H1 (cell line): ENCODE measurements at regions not wholly inside any gene's neighbourhood (a gene's known extent, or its start where the extent isn't known, plus 50 kb on each side); places are given as distances from the start of the nearest gene placed in this dataset.

Source experiments
- CTCF ChIA-PET: fragments of 300-600 bp; sonication (Branson Sonifier 250); formaldehyde crosslinking; loops from one replicate; lab custom pipeline; 2021; ENCODE audit not compliant: partially characterized antibody; lab: Charles Lee
- POLR2A ChIA-PET: fragments of 300-600 bp; sonication (Branson Sonifier 250); formaldehyde crosslinking; loops from one replicate; lab custom pipeline; 2021; ENCODE audit warnings: inconsistent platforms; ENCODE audit not compliant: partially characterized antibody; lab: Charles Lee
- DNase-seq, 2 experiments: peaks; one replicate each; pipeline versions ENCODE4 v3.0.0 to v3.0.0-alpha.2; 2010 to 2022; ENCODE audit warnings: low spot score in 2 of 2, low read depth in 1 of 2, mixed read lengths in 1 of 2
- FAIRE-seq: peaks from 2 replicates; lab custom pipeline; 2011; peaks lifted over from hg19 to GRCh38; lab: Jason Lieb, UNC
- H2AFZ ChIP-seq: 2 replicates; pipeline ENCODE4 v1.8.1; 2012; ENCODE audit warnings: low read length, inconsistent platforms
- H2AK5ac ChIP-seq: 2 replicates; pipeline ENCODE4 v1.6.1; 2013; ENCODE audit warnings: low read depth, low read length
- H2BK120ac ChIP-seq: replicated peaks from 2 replicates; pipeline ENCODE3; 2013; ENCODE audit warnings: low read depth, low read length, inconsistent platforms
- H2BK12ac ChIP-seq: 2 replicates; pipeline ENCODE4 v1.6.1; 2013; ENCODE audit warnings: low read depth, low read length
- H2BK15ac ChIP-seq: 2 replicates; pipeline ENCODE4 v1.6.1; 2013; ENCODE audit warnings: low read length
- H2BK20ac ChIP-seq: 2 replicates; pipeline ENCODE4 v1.6.1; 2013; ENCODE audit warnings: low read length
- H2BK5ac ChIP-seq: 2 replicates; pipeline ENCODE4 v1.6.1; 2013; ENCODE audit warnings: low read depth, low read length
- H3K14ac ChIP-seq: 2 replicates; pipeline ENCODE4 v1.6.1; 2013; ENCODE audit warnings: inconsistent platforms; ENCODE audit not compliant: insufficient read length
- H3K18ac ChIP-seq: 2 replicates; pipeline ENCODE4 v1.6.1; 2013; ENCODE audit warnings: low read length; ENCODE audit errors: extremely low read depth
- H3K23ac ChIP-seq: 2 replicates; pipeline ENCODE4 v1.6.1; 2013; ENCODE audit warnings: inconsistent platforms; ENCODE audit not compliant: insufficient read length
- H3K23me2 ChIP-seq: 2 replicates; pipeline ENCODE4 v1.6.1; 2013; ENCODE audit warnings: low read depth, low read length
- H3K27ac ChIP-seq: 2 replicates; pipeline ENCODE4 v1.6.1; 2011; ENCODE audit warnings: low read depth, low read length, inconsistent platforms
- H3K27me3 ChIP-seq, 4 experiments: replicated peaks in 1 of 4; 1 replicate in 1 of 4; 2 replicates in 3 of 4; pipeline versions ENCODE4 v1.6.1 to v1.8.1; 2011 to 2013; ENCODE audit warnings: low read length in 3 of 4, mild to moderate bottlenecking in 3 of 4, inconsistent platforms in 2 of 4, mixed read lengths in 2 of 4, moderate library complexity in 1 of 4; ENCODE audit not compliant: control insufficient read depth in 3 of 4, insufficient read depth in 3 of 4; ENCODE audit errors: extremely low read depth in 1 of 4
- H3K36me3 ChIP-seq, 4 experiments: 2 replicates each; pipeline versions ENCODE4 v1.6.1 to v1.8.1; 2011 to 2013; ENCODE audit warnings: mild to moderate bottlenecking in 4 of 4, low read length in 3 of 4, moderate library complexity in 2 of 4, control low read depth in 1 of 4, inconsistent platforms in 1 of 4; ENCODE audit not compliant: insufficient read depth in 4 of 4, control insufficient read depth in 2 of 4
- H3K4ac ChIP-seq: replicated peaks from 2 replicates; pipeline ENCODE3; 2013; ENCODE audit warnings: low read length, low read depth, mixed read lengths, inconsistent platforms; ENCODE audit not compliant: insufficient read length
- H3K4me1 ChIP-seq, 4 experiments: replicated peaks in 1 of 4; 1 replicate in 1 of 4; 2 replicates in 3 of 4; pipeline versions ENCODE4 v1.6.1 to v1.8.1; 2011 to 2013; ENCODE audit warnings: low read length in 3 of 4, inconsistent platforms in 2 of 4, mixed read lengths in 1 of 4; ENCODE audit not compliant: insufficient read depth in 4 of 4, control insufficient read depth in 3 of 4
- H3K4me2 ChIP-seq, 2 experiments: 2 replicates each; pipeline versions ENCODE4 v1.6.1 to v1.8.1; 2011 to 2013; ENCODE audit warnings: low read depth in 2 of 2, low read length in 2 of 2, control low read depth in 1 of 2, inconsistent platforms in 1 of 2, mild to moderate bottlenecking in 1 of 2; ENCODE audit not compliant: insufficient read depth in 1 of 2
- H3K4me3 ChIP-seq, 4 experiments: fragments of 200-600, 300-600 bp in 1 of 4; sonication (generic), shearing (Covaris generic), sonication (Bioruptor Twin) in 1 of 4; 2 replicates each; pipeline versions ENCODE4 v1.5.1 to v1.8.1; 2011 to 2016; ENCODE audit warnings: low read length in 4 of 4, low read depth in 3 of 4, control low read depth in 2 of 4, inconsistent platforms in 2 of 4, mild to moderate bottlenecking in 2 of 4, mixed read lengths in 1 of 4, moderate library complexity in 1 of 4; ENCODE audit not compliant: insufficient read depth in 2 of 4; ENCODE audit errors: extremely low read depth in 1 of 4
- H3K56ac ChIP-seq: replicated peaks from 2 replicates; pipeline ENCODE3; 2013; ENCODE audit warnings: low read depth, mild to moderate bottlenecking, mixed read lengths, low read length, inconsistent platforms; ENCODE audit not compliant: insufficient read length
- H3K79me1 ChIP-seq: 2 replicates; pipeline ENCODE4 v1.6.1; 2013; ENCODE audit warnings: low read depth, low read length, control low read depth
- H3K79me2 ChIP-seq, 2 experiments: 2 replicates each; pipeline versions ENCODE4 v1.6.1 to v1.8.1; 2012 to 2013; ENCODE audit warnings: low read length in 2 of 2, mild to moderate bottlenecking in 2 of 2, inconsistent platforms in 1 of 2; ENCODE audit not compliant: insufficient read depth in 2 of 2, control insufficient read depth in 1 of 2
- H3K9ac ChIP-seq, 4 experiments: replicated peaks in 1 of 4; 1 replicate in 1 of 4; 2 replicates in 3 of 4; pipeline versions ENCODE4 v1.6.1 to v1.8.1; 2011 to 2013; ENCODE audit warnings: low read depth in 3 of 4, low read length in 3 of 4, control low read depth in 2 of 4, mild to moderate bottlenecking in 2 of 4, moderate library complexity in 2 of 4, inconsistent platforms in 1 of 4; ENCODE audit errors: extremely low read depth in 1 of 4
- H3K9me3 ChIP-seq, 2 experiments: 2 replicates each; pipeline versions ENCODE4 v1.6.1 to v1.8.1; 2012 to 2013; ENCODE audit warnings: mild to moderate bottlenecking in 2 of 2, moderate library complexity in 2 of 2, control low read depth in 1 of 2, inconsistent platforms in 1 of 2, low read depth in 1 of 2, low read length in 1 of 2, mixed read lengths in 1 of 2; ENCODE audit not compliant: insufficient read depth in 2 of 2
- H4K20me1 ChIP-seq, 2 experiments: replicated peaks in 1 of 2; 2 replicates each; pipeline versions ENCODE3 to v1.8.1; 2011 to 2013; ENCODE audit warnings: inconsistent platforms in 2 of 2, low read length in 2 of 2, mild to moderate bottlenecking in 1 of 2; ENCODE audit not compliant: insufficient read depth in 2 of 2, control insufficient read depth in 1 of 2
- H4K5ac ChIP-seq: 2 replicates; pipeline ENCODE4 v1.6.1; 2013; ENCODE audit warnings: low read length, low read depth, mixed read lengths, inconsistent platforms; ENCODE audit not compliant: insufficient read length
- H4K8ac ChIP-seq: 2 replicates; pipeline ENCODE4 v1.8.0; 2013; ENCODE audit warnings: mild to moderate bottlenecking, moderate library complexity, low read length, inconsistent platforms; ENCODE audit not compliant: insufficient read depth; ENCODE audit errors: extremely low read depth
- H4K91ac ChIP-seq: replicated peaks from 2 replicates; pipeline ENCODE3; 2013; ENCODE audit warnings: low read length, mixed read lengths, inconsistent platforms; ENCODE audit not compliant: insufficient read length
- WGBS, 2 experiments: shearing (Covaris generic) in 1 of 2; methylation state at CpG; one replicate each; pipeline versions ENCODE4 v1.1.6 to v1.1.7; 2013 to 2015; ENCODE audit warnings: low lambda C conversion rate in 2 of 2, mixed read lengths in 2 of 2, inconsistent platforms in 1 of 2, low coverage in 1 of 2, missing lambda C conversion rate in 1 of 2; ENCODE audit not compliant: insufficient replicate concordance in 2 of 2, insufficient coverage in 1 of 2, insufficient read length in 1 of 2; ENCODE audit errors: extremely low coverage in 1 of 2, missing lambda C conversion rate in 1 of 2; 5-methylcytosine and 5-hydroxymethylcytosine counted together

DNA sequence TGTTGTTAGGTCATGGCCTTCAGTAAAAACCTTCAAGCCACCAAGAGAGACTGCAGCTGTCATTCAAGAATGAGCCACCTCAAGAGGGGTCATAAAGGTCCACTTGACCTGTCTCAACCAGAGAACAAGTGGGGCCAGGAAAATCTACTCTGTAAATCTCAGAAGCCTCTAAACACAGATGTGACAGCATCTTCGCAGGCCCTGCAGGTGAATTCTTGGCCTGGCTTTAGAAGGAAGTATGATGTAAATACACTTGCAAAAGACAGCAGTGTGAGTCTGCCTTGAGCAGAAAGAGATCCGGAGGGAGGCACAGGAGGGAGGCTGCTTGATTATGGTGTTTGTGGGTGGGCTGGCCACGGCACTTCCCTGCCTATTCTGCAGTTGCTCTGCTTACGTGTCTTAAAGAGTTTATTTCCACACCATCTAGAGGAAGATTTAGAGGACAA lies 1082.9 kb downstream of the UQCRFS1 start:
- Histone ChIP-seq H3K4me2 (no peak overlapping the region), H3K4ac (no peak overlapping the region), H4K91ac (no peak overlapping the region), H4K8ac (no peak overlapping the region), H4K20me1 (no peaks in the 10 kb centered on the region), H2BK5ac (no peak overlapping the region), H3K18ac (no peak overlapping the region), H3K23ac (no peak overlapping the region), H3K4me3 (no peak overlapping the region), H3K79me2 (no peaks in the 10 kb centered on the region), H3K14ac (no peak overlapping the region), H3K36me3 (no peaks in the 10 kb centered on the region), H2BK12ac (no peak overlapping the region), H4K5ac (no peak overlapping the region), H3K56ac (no peak overlapping the region), H2BK120ac (no peak overlapping the region), H2BK20ac (no peak overlapping the region), H2AFZ (no peak overlapping the region), H3K4me1 (peaks cover 0 to 4% (median 0%) of the 10 kb centered on the region in 4 experiments; a peak in 1 of 7 replicates), H3K79me1 (no peaks in the 10 kb centered on the region), H3K9ac (no peak overlapping the region), H2AK5ac (no peak overlapping the region), H3K27ac (no peak overlapping the region), H3K23me2 (no peaks in the 10 kb centered on the region), H2BK15ac (no peak overlapping the region), H3K27me3 (no peaks in the 10 kb centered on the region), H3K9me3 (no peaks in the 10 kb centered on the region)
- WGBS, 2 experiments, result 68% methylated on average over 4 of the region's 4 CpGs; no CpG with 5 or more reads in 1 of the 2 experiments
- no peak for DNase-seq
- CTCF ChIA-PET, result interaction anchor here (1.4 kb wide), 1 partner anchor 10 kb away, joined by 3 read pairs; no protein-coding TSS in a partner anchor
- POLR2A ChIA-PET, result no interaction called here
- FAIRE-seq, result no peak
